Gastroesophageal sphincter (tissue), 4 donors: ENCODE measurements at regions not wholly inside any gene's neighbourhood (a gene's known extent, or its start where the extent isn't known, plus 50 kb on each side); places are given as distances from the start of the nearest gene placed in this dataset.
"Not testable (repeated sequence)": the region's sequence is repeated elsewhere in the genome, so short reads cannot be mapped to it uniquely, and the experiment has no call there.

Experiments
- ATAC-seq: fragments of 150-250 bp; one replicate; pipeline ENCODE4 v1.9.1; 2016; ENCODE audit warnings: mild to moderate bottlenecking, moderate library complexity
- H3K27ac ChIP-seq, 4 donors: fragments of 200-600 bp; sonication (generic) in 3 of 4; 1 replicate in 3 of 4; 2 replicates in 1 of 4; pipeline ENCODE4 v1.5.1; 2016 to 2019
- H3K27me3 ChIP-seq: fragments of 200-600 bp; sonication (generic); one replicate; pipeline ENCODE4 v1.5.1; 2019
- H3K36me3 ChIP-seq, 2 donors: fragments of 200-600 bp; sonication (generic); one replicate each; pipeline ENCODE4 v1.5.1; 2019; ENCODE audit warnings: control low read depth in 1 of 2
- H3K4me1 ChIP-seq, 3 donors: fragments of 200-600 bp; sonication (generic); 1 replicate in 2 of 3; 2 replicates in 1 of 3; pipeline ENCODE4 v1.5.1; 2016 to 2019; ENCODE audit warnings: control low read depth in 2 of 3
- H3K4me3 ChIP-seq, 2 donors: fragments of 200-600 bp; sonication (generic); one replicate each; pipeline ENCODE4 v1.5.1; 2019; ENCODE audit warnings: mild to moderate bottlenecking in 1 of 2, moderate library complexity in 1 of 2
- H3K9me3 ChIP-seq, 3 donors: fragments of 200-600 bp; sonication (generic); one replicate each; pipeline ENCODE4 v1.5.1; 2017 to 2019; ENCODE audit warnings: control low read depth in 2 of 3
- CTCF ChIP-seq, 4 experiments: fragments of 200-600 bp in 2 of 4; fragments of 450-650 bp in 2 of 4; sonication (generic) in 1 of 4; IDR thresholded peaks; one replicate each; pipeline ENCODE4 v1.5.1; 2017 to 2019; ENCODE audit warnings: antibody characterized with exemption in 4 of 4, mild to moderate bottlenecking in 2 of 4, moderate library complexity in 2 of 4
- EP300 ChIP-seq: sonication (generic); formaldehyde crosslinking; IDR thresholded peaks from one replicate; pipeline ENCODE4 v1.6.1; 2017; ENCODE audit warnings: antibody characterized with exemption, mild to moderate bottlenecking
- POLR2A ChIP-seq, 2 donors: fragments of 450-650 bp; IDR thresholded peaks; one replicate each; pipeline ENCODE4 v1.6.1; 2017; ENCODE audit warnings: antibody characterized with exemption in 2 of 2, mild to moderate bottlenecking in 2 of 2, moderate library complexity in 1 of 2
- POLR2AphosphoS5 ChIP-seq: sonication (generic); formaldehyde crosslinking; IDR thresholded peaks from one replicate; pipeline ENCODE4 v1.6.1; 2017; ENCODE audit warnings: antibody characterized with exemption
- WGBS, 2 donors: methylation state at CpG; one replicate each; pipeline ENCODE4 v1.1.5; 2018; ENCODE audit warnings: low coverage in 1 of 2; 5-methylcytosine and 5-hydroxymethylcytosine counted together

GRCh38 chr19:27709496-27709895 is 1503.5 kb downstream of the UQCRFS1 start:
- TF ChIP-seq POLR2AphosphoS5 (no peak), CTCF (IDR thresholded peaks at IDR 0.05) (no peak), EP300 (no peak), POLR2A (IDR thresholded peaks at IDR 0.05) (no peak)
- Histone ChIP-seq H3K4me3 (no peak overlapping the region), H3K9me3 (peaks cover 0 to 22% (median 0%) of the 10 kb centered on the region in 3 donors), H3K27ac (no peak overlapping the region), H3K27me3 (no peaks in the 10 kb centered on the region), H3K4me1 (no peaks in the 10 kb centered on the region), H3K36me3 (no peaks in the 10 kb centered on the region)
- WGBS, 2 donors = 77% methylated on average over 5 of the region's 5 CpGs
- no peak for ATAC-seq

GRCh38 chr19:27708986-27709385 is 1504.0 kb downstream of the UQCRFS1 start:
- H3K36me3 ChIP-seq, H3K4me3 ChIP-seq, ATAC-seq, H3K27me3 ChIP-seq, H3K27ac ChIP-seq, H3K4me1 ChIP-seq: not testable (repeated sequence)
- 87% methylated on average over 4 of the region's 6 CpGs; no CpG with 5 or more reads in 1 of the 2 donors for WGBS, 2 donors
- peaks cover 0 to 18% (median 0%) of the 10 kb centered on the region in 3 donors for H3K9me3 ChIP-seq

- H3K36me3 ChIP-seq, H3K4me1 ChIP-seq, H3K27me3 ChIP-seq, H3K27ac ChIP-seq, ATAC-seq, H3K4me3 ChIP-seq: not testable (repeated sequence)
- 96 to 97% methylated on average over 3 of the region's 3 CpGs for WGBS, 2 donors
- peaks cover 0 to 21% (median 0%) of the 10 kb centered on the region in 3 donors for H3K9me3 ChIP-seq
Measured at GRCh38 chr19:27707026-27707425, 1505.9 kb downstream of the UQCRFS1 start.

GRCh38 chr19:27705896-27706295 is 1507.1 kb downstream of the UQCRFS1 start:
- Histone ChIP-seq H3K4me3 (no peak overlapping the region), H3K9me3 (peaks cover 0 to 29% (median 0%) of the 10 kb centered on the region in 3 donors), H3K27me3 (no peaks in the 10 kb centered on the region), H3K4me1 (no peaks in the 10 kb centered on the region), H3K27ac (no peak overlapping the region), H3K36me3 (no peaks in the 10 kb centered on the region)
- TF ChIP-seq POLR2A (IDR thresholded peaks at IDR 0.05) (no peak), EP300 (no peak), POLR2AphosphoS5 (no peak), CTCF (IDR thresholded peaks at IDR 0.05) (no peak)
- no peak for ATAC-seq
- WGBS, 2 donors = 58 to 63% methylated on average over 4 to 6 of the region's 6 CpGs

DNA sequence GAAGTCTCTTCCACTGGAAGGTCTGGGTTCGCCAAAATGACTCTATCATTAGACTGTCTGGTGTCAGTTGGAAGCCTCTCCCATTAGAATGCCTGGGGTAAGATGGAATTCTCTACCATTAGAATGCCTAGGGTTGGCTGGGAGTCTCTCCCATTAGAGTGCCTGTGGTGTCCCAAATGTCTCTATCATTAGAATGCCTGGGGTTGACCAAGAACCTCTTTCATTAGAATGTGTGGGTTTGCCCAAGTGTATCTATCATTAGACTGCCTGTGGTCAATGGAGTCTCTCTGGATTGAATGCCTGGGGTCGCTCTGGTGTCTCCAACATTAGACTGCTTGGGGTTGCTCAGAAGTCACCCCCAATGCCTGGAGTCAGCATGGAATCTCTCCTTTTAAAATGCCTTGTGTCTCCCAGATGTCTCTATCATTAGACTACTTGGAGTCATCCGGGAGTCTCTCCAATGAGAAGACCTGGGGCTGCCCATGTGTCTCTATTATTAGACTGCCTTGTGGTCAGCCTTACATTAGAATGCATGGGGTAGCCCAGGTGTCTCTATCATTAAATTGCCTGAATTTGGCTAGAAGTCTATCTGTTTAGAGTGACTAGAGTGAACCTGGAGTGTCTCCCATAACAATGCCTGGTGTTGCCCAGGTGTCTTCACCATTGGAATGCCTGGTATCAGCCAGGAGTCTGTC is 1518.4 kb downstream of the UQCRFS1 start:
- Histone ChIP-seq H3K4me3 (no peak overlapping the region), H3K4me1 (no peaks in the 10 kb centered on the region), H3K9me3 (peaks cover 0 to 83% (median 0%) of the 10 kb centered on the region in 3 donors), H3K27me3 (no peaks in the 10 kb centered on the region), H3K27ac (no peak overlapping the region), H3K36me3 (no peaks in the 10 kb centered on the region)
- 48 to 100% methylated on average over 1 to 2 of the region's 3 CpGs for WGBS, 2 donors
- TF ChIP-seq CTCF (IDR thresholded peaks at IDR 0.05) (no peak), EP300 (no peak), POLR2A (IDR thresholded peaks at IDR 0.05) (no peak), POLR2AphosphoS5 (no peak)
- ATAC-seq = no peak

DNA sequence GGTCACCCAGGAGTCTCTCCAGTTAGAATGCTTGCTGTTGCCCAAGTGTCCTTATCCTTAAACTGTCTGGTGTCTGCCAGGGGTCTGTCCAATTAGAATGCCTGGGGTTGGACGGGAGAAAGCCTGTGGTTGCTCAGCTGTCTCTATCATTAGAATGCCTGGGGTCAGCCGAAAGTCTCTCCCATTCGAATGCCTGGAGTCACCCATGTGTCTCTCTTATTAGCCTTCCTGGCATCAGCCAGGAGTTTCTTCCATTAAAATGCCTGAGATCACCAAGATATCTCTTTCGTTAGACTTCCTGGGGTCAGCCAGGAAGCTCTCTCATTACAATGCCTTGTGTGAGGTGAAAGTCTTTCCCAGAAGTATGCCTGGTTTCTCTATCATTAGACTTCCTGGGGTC is 1521.0 kb downstream of the UQCRFS1 start:
- peaks cover 0 to 60% (median 0%) of the 10 kb centered on the region in 3 donors for H3K9me3 ChIP-seq
- H3K36me3 ChIP-seq = no peaks in the 10 kb centered on the region
- H3K4me1 ChIP-seq = no peaks in the 10 kb centered on the region
- no peak for ATAC-seq
- 55 to 86% methylated on average over 1 to 4 of the region's 4 CpGs for WGBS, 2 donors
- H3K27me3 ChIP-seq = no peaks in the 10 kb centered on the region
- no peak overlapping the region for H3K4me3 ChIP-seq
- TF ChIP-seq EP300 (no peak), CTCF (IDR thresholded peaks at IDR 0.05) (no peak), POLR2AphosphoS5 (no peak), POLR2A (IDR thresholded peaks at IDR 0.05) (no peak)
- no peak overlapping the region for H3K27ac ChIP-seq
